Epithelial cell of proximal tubule (primary cell): ENCODE measurements at regions not wholly inside any gene's neighbourhood (a gene's known extent, or its start where the extent isn't known, plus 50 kb on each side); places are given as distances from the start of the nearest gene placed in this dataset.
A peak's percentile ranks its signal among the peaks of the same experiment; 100 is the strongest.

Source experiments
- DNase-seq: peaks from one replicate; pipeline ENCODE4 v3.0.0-alpha.2; 2011; ENCODE audit warnings: low read depth
- H3K4me3 ChIP-seq: 2 replicates; pipeline ENCODE4 v1.5.1; 2011; ENCODE audit warnings: low read depth, mild to moderate bottlenecking, low read length
- CTCF ChIP-seq: conservative IDR thresholded peaks from 2 replicates; pipeline ENCODE4 v1.5.1; 2012; ENCODE audit warnings: low read depth, mild to moderate bottlenecking, low read length

GRCh38 chr18:41771973-41772372 is 183.1 kb upstream of the PIK3C3 start:
- H3K4me3 ChIP-seq: no peak overlapping the region
- no peak for TF ChIP-seq CTCF
- DNase-seq: no peak

GRCh38 chr18:41769265-41769664 is 185.8 kb upstream of the PIK3C3 start:
- DNase-seq: no peak
- no peak overlapping the region for H3K4me3 ChIP-seq
- TF ChIP-seq CTCF: no peak

GRCh38 chr18:41768467-41768866 is 186.6 kb upstream of the PIK3C3 start:
- no peak overlapping the region for H3K4me3 ChIP-seq
- TF ChIP-seq CTCF: no peak
- no peak for DNase-seq

GRCh38 chr18:41767960-41768359 is 187.1 kb upstream of the PIK3C3 start:
- peak; percentile 39 for DNase-seq
- H3K4me3 ChIP-seq: no peak overlapping the region
- TF ChIP-seq CTCF: peak; percentile 67

- H3K4me3 ChIP-seq: no peak overlapping the region
- no peak for DNase-seq
- TF ChIP-seq CTCF: no peak
Measured at GRCh38 chr18:41765460-41765859, 189.6 kb upstream of the PIK3C3 start.

GRCh38 chr18:41763361-41763760 is 191.7 kb upstream of the PIK3C3 start:
- DNase-seq: no peak
- no peak for TF ChIP-seq CTCF
- no peak overlapping the region for H3K4me3 ChIP-seq

- peak; percentile 80 for DNase-seq
- no peak for TF ChIP-seq CTCF
- no peak overlapping the region for H3K4me3 ChIP-seq
Measured at GRCh38 chr18:41761333-41762018, 193.6 kb upstream of the PIK3C3 start.
